CD4-positive, alpha-beta T cell treated with Interleukin-17A for 4 hours (primary cell): ENCODE measurements at regions not wholly inside any gene's neighbourhood (a gene's known extent, or its start where the extent isn't known, plus 50 kb on each side); places are given as distances from the start of the nearest gene placed in this dataset.

Source experiments
- DNase-seq: peaks from one replicate; pipeline ENCODE4 v3.0.0-alpha.2; 2020; ENCODE audit warnings: mixed read lengths

DNA sequence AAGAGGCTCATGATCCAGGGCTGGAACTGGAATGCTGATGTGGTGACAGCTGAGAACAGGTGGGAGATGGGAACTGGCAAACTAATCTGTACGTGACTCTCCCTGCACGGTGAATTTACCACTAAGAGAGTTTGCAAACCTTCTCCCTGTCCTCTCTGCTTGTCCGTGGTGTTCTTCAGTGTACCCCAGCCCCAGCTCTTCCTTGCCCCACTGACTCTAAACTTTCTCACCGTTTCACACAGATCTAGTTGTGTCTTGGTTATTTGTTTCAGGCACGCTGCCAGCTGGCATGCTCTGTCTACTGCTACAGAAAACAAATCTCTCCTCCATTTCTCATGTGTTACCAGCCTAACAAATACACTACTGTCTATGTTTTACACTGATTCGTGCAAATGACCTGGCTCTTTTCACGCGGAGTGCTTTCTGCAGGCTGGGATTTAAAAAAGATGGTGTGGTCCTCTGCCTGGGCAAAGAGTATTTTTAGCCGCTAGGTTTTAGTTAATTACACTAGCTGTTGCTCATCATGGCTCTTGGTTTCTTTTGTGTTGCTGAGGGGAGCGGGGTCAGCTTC is 192.7 kb upstream of the LRIG1 start:
- DNase-seq: no peak

- DNase-seq: no peak
Measured at GRCh38 chr3:66702126-66702525, 201.3 kb upstream of the LRIG1 start.

DNA sequence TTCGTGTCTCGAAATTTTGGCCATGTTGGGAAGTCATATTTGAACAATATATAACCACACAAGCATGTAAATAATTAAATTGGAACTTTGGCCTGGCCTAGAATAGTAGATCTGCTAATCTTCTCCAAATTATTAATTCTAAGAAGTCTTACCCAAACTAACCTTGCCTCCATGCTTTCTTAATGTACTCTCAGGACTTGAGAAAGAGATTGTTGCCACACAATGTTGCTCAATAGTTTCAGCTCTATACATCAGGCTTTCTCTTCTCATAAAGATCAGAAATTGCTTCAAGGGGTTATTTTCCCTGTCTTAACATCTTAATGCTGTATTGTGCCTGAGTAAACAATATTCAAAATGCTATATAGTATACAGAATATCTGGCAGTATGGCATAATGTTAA is 202.7 kb upstream of the LRIG1 start:
- no peak for DNase-seq

GRCh38 chr3:66705076-66705475 is 204.3 kb upstream of the LRIG1 start:
- DNase-seq: no peak

DNA sequence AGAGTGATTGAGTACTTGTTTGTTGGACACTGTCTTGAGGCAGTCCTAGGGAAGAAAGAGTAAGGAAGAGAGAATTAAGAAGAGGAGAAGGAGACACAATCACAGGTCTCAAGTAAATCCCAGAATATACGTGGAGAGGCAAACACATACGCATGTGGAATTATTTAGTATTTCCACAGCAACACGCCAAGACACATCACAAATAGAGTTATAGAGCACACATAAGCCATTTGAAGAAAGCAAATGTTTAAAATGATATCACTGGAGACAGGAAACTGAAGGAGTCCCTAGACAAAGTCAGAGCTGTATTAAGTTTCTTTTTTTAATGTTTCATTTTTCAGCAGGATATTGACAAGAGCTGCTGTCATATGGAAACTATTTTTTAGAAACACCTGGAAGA is 206.1 kb upstream of the LRIG1 start:
- no peak for DNase-seq

GRCh38 chr3:66709532-66709931 is 208.7 kb upstream of the LRIG1 start:
- DNase-seq: no peak

DNA sequence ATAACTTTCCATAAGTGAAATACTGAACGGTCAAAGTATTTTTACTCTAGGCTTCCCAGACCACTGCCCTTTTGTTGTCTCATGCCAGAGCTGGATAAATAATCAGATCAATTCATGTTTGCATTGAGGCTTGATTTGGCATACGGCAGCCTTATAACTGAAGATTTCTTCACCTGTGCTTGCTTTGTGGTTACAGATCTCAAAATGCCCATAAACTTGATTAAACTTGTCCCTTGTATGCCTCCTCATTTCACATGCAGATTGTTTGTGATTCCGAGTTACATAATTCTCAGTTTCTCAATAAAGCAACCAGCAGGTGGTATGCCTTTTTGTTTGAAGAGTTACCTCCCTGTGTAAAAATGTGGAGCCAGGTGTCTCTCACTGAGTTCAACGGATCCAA is 211.4 kb upstream of the LRIG1 start:
- no peak for DNase-seq

- DNase-seq: no peak
Measured at GRCh38 chr3:66713921-66714320, 213.1 kb upstream of the LRIG1 start.

GRCh38 chr3:66715806-66716205 is 215.0 kb upstream of the LRIG1 start:
- DNase-seq: no peak

GRCh38 chr3:66717806-66718205 is 217.0 kb upstream of the LRIG1 start:
- no peak for DNase-seq

- no peak for DNase-seq
Measured at GRCh38 chr3:66719796-66720356, 219.1 kb upstream of the LRIG1 start.

DNA sequence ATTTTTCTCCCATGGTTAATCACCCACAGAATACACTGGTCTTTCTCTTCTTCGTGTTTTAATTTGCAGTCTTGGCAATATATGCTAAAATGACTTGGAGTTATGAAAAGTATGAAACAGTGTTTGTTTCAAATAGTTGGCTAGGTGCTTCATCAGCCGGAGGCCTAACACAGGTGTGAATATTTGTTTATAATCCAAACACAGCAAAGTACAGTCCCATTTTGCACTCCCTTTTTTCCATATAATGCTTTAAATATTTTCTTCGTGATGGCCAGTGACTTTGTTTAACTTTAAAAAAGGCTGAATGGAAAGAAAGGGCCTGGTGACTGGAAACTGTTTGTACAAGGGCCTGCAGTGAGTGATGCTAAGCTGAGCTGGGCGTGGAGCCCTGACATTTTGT is 219.7 kb upstream of the LRIG1 start:
- DNase-seq: no peak

DNA sequence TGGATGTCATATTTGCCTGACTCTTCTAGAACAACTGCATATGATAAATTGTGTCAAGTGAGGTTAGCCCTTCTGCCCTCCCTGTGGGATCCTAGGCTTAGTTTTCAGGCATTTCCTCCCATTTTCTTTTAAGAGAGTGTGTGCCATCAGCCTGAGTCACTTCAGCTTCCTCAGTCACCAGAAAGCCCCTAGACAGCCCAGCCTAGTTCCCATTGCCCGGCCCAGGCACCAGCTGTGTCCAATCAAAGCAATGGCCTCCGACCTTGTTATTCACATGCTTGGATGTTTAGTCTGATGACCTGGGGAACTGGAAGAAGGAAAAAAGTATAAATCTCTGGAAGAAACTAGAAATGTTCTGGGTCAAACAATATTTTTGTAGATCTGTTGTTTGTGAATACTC is 221.9 kb upstream of the LRIG1 start:
- no peak for DNase-seq

GRCh38 chr3:66723231-66723630 is 222.4 kb upstream of the LRIG1 start:
- DNase-seq: no peak

DNA sequence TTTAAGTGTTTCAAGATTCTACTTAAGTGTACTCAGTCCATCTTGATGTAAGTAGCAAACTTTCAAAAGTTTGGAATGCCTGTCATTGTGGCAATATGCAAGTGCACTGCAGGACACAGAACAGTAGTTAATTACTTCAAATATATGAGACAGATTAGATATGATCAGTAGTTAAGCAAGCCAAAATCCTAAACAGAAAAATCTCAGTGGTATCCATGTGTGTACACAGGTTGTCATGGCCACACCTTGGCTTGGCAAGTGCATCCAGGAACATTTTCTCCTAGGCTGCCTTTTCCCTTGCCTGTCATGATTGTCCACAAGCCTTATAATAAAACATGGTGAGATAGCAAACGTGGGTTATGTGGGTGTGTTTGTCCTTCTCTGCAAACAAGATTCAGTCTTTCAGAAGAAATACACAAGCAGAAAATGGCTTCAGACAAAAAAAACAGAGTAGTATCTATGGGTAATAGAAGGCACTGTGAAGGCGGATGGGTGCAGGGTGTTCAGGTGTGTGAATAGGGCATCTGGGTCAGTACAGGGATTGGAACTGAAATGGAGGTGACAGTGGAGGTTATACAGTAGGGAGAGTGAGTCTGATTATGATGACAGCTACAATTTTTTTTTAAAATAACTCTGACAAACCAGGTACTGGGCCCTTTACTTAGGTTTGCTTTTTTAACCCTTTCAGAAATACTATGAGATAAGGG is 229.0 kb upstream of the LRIG1 start:
- no peak for DNase-seq

- DNase-seq: no peak
Measured at GRCh38 chr3:66738625-66739365, 238.0 kb upstream of the LRIG1 start.

- DNase-seq: no peak
Measured at GRCh38 chr3:66740260-66740659, 239.4 kb upstream of the LRIG1 start.

DNA sequence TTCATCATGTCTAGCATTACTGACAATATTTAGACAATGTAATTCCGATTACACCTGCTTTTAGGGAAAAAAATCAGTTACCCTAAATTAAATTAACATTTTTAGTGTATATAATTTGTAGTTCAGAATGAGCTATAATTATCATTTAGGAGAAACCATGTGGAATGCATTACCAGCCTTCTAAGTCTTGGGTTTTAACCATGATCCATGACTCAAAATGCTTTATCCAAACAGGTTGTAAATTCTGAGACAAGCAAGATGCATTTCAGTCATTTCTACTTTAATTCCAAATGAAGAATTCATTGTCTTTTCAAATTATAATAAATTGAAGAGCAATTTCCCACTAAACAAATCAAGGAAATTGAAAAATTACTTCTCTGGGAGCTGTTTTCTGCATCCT is 243.7 kb upstream of the LRIG1 start:
- DNase-seq: no peak

- DNase-seq: no peak
Measured at GRCh38 chr3:66744986-66745385, 244.2 kb upstream of the LRIG1 start.

DNA sequence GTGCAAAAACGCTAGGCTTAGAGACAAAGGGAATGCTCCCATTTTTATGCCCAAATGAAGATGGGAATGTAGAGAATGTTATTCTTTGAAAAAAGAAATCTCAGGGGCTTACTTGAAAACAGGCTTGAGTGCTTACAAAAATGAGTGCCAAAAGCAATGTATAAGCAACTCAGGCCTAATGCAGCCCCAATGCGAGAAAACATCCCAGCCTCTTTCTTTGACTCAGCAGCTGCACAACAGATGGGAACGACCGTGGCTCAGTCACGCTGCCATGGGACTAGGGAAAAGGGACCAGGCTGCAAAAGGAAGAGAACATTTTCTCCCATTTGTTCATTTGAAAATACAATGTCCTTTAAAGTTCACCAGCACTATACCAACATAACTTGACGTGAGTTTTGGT is 246.4 kb upstream of the LRIG1 start:
- DNase-seq: no peak

DNA sequence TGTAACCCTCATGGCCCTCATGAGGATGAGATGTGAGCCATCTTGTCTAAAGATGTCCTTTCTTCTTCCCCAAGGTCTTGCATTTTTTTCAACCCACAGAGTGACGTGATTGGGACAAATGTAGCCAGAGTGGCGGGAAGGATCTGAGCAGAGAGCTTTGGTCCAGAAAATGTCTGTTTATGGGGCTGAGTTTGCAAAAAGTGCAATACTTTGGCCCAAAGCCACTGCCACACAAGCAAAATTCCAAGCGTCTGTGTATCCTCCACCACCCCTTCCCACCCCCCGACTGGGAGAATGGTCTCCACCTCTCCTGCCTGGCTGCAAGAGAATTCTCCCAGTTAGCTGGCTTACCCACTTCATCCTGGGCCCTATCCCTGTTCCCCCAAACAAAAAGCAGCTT is 246.9 kb upstream of the LRIG1 start:
- DNase-seq: no peak

DNA sequence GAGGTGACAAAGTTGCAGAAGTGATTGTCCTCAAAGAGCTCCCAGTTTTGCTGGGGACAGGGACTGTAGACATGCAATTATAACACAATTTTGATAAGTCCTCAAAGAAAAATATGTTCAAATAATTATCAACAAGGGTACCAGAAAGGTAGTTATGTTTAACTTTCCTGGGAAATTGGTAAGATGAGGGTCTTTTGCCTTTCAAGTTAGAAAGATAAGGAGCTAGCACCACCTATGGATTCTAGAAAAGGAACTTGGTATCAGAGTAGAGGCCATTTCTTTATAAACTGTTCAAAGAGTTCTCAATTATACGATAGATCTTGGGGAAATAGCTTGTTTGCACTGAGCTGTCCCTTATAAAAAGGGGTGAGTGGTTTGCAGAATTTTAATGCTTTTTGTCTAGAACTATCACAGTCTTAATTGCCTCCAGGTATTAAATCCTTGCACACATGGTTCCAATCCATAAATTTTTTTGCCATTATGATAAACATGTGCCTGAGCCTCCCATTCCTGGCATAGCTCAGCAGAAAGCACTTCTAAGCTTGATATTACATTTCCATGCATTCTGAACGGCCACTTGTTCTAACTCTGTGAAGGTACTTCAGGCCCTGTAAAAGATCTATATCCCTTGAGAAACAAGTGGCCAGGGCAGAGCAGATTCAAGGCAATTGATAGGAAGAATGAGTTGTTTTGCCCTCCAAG is 247.5 kb upstream of the LRIG1 start:
- DNase-seq: no peak

DNA sequence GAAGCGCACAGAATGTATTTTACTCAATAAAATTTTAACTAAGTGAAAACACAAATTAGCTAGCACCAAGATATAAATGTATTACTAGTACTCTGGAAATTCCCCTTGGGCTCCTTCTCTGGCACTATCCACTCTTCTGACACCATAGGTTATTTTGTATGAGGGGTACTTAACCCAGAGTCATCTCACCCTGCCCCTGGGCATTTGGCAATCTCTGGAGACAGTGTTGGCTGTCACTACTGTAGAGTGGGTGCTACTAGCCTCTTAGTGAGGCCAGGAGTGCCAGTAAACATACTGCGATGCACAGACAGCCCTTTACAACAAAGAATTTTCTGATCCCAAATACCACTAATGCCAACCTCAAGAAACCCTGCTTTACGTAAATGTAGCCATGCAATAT is 246.3 kb upstream of the KBTBD8 start:
- no peak for DNase-seq
